ENCODE measurements at regions not wholly inside any gene's neighbourhood (a gene's known extent, or its start where the extent isn't known, plus 50 kb on each side); places are given as distances from the start of the nearest gene placed in this dataset.

DNA sequence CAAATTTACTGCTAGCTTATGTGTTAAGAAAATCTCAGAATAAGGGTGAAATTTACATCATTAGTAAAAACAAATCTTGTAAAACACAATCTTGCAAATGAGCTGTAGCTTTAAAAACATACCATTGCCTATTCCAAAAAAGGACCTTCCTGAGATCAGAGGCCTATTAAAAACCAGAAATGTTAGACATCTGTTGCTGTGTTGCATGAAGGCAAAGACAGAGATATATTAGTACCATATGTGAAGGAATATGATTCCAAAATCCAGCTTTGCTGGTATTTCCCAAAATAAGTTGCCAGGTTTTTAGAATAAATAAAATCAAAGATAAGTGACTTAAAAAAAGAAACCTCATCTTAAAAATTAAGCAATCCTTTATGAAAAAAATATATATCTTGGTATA is 504.1 kb upstream of the CDIN1 start:
- Histone ChIP-seq H3K4me3 (IDR thresholded peaks at IDR 0.05; ENCODE audit: insufficient read depth, low read depth, low read length) (no peak overlapping the region), H3K36me3 (ENCODE audit: insufficient read depth) (no peaks in the 10 kb centered on the region), H3K27ac (no peak overlapping the region), H3K79me2 (ENCODE audit: insufficient read depth, low read depth) (no peaks in the 10 kb centered on the region), H3K4me1 (ENCODE audit: low read depth, poor library complexity, severe bottlenecking) (no peaks in the 10 kb centered on the region), H3K27me3 (ENCODE audit: insufficient read depth, low read depth) (no peaks in the 10 kb centered on the region), H3K4me2 (no peak overlapping the region), H3K9ac (no peak overlapping the region), H4K20me1 (ENCODE audit: insufficient read depth) (no peaks in the 10 kb centered on the region), H2AFZ (ENCODE audit: low read depth) (no peak overlapping the region)
- TF ChIP-seq, protein P1, sequence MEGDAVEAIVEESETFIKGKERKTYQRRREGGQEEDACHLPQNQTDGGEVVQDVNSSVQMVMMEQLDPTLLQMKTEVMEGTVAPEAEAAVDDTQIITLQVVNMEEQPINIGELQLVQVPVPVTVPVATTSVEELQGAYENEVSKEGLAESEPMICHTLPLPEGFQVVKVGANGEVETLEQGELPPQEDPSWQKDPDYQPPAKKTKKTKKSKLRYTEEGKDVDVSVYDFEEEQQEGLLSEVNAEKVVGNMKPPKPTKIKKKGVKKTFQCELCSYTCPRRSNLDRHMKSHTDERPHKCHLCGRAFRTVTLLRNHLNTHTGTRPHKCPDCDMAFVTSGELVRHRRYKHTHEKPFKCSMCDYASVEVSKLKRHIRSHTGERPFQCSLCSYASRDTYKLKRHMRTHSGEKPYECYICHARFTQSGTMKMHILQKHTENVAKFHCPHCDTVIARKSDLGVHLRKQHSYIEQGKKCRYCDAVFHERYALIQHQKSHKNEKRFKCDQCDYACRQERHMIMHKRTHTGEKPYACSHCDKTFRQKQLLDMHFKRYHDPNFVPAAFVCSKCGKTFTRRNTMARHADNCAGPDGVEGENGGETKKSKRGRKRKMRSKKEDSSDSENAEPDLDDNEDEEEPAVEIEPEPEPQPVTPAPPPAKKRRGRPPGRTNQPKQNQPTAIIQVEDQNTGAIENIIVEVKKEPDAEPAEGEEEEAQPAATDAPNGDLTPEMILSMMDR (conservative IDR thresholded peaks at IDR 0.05; ENCODE audit: low read depth, low read length), result no peak

DNA sequence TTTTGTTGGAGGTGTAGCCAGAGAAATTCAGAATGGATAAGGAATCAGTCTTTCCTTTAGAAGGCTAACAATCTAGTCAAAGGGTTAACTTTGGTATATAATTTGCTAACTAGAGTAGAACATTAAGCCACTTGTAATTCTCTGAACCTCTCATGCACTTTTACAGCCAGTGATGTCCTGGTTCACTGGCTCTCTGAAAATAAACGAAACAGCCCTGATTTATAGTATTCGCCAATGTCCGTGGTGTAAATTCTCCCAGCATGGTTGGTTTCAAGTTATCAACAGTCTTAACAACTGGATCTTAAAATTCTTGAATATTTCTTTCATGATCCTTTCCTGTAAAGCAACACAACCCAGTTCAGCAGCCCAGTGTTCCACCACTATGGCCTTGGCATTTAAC is 500.4 kb upstream of the CDIN1 start:
- Histone ChIP-seq H2AFZ (ENCODE audit: low read depth) (no peak overlapping the region), H3K79me2 (ENCODE audit: insufficient read depth, low read depth) (no peaks in the 10 kb centered on the region), H3K4me1 (ENCODE audit: low read depth, poor library complexity, severe bottlenecking) (no peaks in the 10 kb centered on the region), H4K20me1 (ENCODE audit: insufficient read depth) (no peaks in the 10 kb centered on the region), H3K36me3 (ENCODE audit: insufficient read depth) (no peaks in the 10 kb centered on the region), H3K27ac (no peak overlapping the region), H3K27me3 (ENCODE audit: insufficient read depth, low read depth) (no peaks in the 10 kb centered on the region), H3K4me3 (IDR thresholded peaks at IDR 0.05; ENCODE audit: insufficient read depth, low read depth, low read length) (no peak overlapping the region), H3K9ac (no peak overlapping the region), H3K4me2 (no peak overlapping the region)
- TF ChIP-seq, protein P1 (conservative IDR thresholded peaks at IDR 0.05; ENCODE audit: low read depth, low read length), result no peak

DNA sequence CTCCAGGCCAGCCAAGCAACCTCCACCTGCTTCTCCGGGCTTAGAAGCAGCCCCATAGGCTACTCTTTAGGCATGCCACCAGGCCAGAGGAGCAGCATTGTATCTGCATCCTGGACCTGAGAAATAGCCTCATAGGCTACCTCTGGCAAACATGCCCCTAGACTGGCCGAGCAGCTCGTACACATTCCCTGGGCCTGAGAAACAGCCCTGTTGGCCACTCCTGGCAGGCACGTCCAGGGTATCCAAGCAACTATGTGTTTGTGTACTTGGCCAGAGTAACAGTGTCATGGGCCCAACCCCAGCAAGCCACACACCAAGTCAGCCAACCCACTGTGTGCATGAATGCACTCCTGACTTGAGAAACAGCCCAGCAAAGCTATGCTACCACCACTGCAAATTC is 498.7 kb upstream of the CDIN1 start:
- no peak overlapping the region for H3K27ac ChIP-seq
- H4K20me1 ChIP-seq (ENCODE audit: insufficient read depth), result no peaks in the 10 kb centered on the region
- H3K4me1 ChIP-seq (ENCODE audit: low read depth, poor library complexity, severe bottlenecking), result no peaks in the 10 kb centered on the region
- H3K79me2 ChIP-seq (ENCODE audit: insufficient read depth, low read depth), result no peaks in the 10 kb centered on the region
- H3K4me2 ChIP-seq, result no peak overlapping the region
- no peaks in the 10 kb centered on the region for H3K36me3 ChIP-seq (ENCODE audit: insufficient read depth)
- no peak overlapping the region for H3K4me3 ChIP-seq (IDR thresholded peaks at IDR 0.05; ENCODE audit: insufficient read depth, low read depth, low read length)
- H3K27me3 ChIP-seq (ENCODE audit: insufficient read depth, low read depth), result no peaks in the 10 kb centered on the region
- TF ChIP-seq, protein P1 (conservative IDR thresholded peaks at IDR 0.05; ENCODE audit: low read depth, low read length), result no peak
- no peak overlapping the region for H2AFZ ChIP-seq (ENCODE audit: low read depth)
- H3K9ac ChIP-seq, result no peak overlapping the region

DNA sequence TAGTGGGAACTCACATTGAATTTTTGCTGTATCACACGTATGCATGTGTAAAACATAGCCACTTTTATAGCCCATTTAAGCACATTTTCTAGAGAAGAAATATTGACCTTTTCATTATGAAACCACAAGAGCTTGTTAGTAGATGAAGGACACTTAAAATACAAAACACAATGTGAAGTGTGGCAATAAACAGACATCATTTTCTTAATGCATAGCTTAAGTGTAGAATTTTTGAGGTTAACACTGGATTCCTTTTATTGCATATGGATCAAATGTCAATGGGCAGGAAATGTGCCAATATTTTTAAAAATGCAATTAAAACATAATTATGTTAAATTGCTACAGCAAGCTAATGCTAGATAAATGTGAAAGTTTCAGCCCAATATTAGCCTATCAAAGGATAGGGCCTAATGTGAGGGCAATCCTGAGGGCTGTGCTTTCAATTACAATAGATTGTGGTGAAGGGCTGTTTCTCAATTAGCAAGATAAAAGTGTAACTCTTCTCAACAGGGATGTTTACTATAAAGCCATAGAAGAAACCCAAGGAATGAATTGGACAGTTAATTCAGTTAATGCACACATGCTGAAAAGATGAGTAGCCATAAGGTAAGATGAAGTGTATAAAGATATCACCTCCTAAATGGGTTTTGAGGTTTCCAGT is 489.0 kb upstream of the CDIN1 start:
- H3K27me3 ChIP-seq (ENCODE audit: insufficient read depth, low read depth), result no peaks in the 10 kb centered on the region
- no peaks in the 10 kb centered on the region for H3K4me1 ChIP-seq (ENCODE audit: low read depth, poor library complexity, severe bottlenecking)
- H3K79me2 ChIP-seq (ENCODE audit: insufficient read depth, low read depth), result no peaks in the 10 kb centered on the region
- H3K27ac ChIP-seq, result no peak overlapping the region
- H3K4me2 ChIP-seq, result no peak overlapping the region
- no peak overlapping the region for H3K9ac ChIP-seq
- no peak overlapping the region for H3K4me3 ChIP-seq (IDR thresholded peaks at IDR 0.05; ENCODE audit: insufficient read depth, low read depth, low read length)
- no peaks in the 10 kb centered on the region for H3K36me3 ChIP-seq (ENCODE audit: insufficient read depth)
- TF ChIP-seq, protein P1 (conservative IDR thresholded peaks at IDR 0.05; ENCODE audit: low read depth, low read length), result no peak
- no peak overlapping the region for H2AFZ ChIP-seq (ENCODE audit: low read depth)
- H4K20me1 ChIP-seq (ENCODE audit: insufficient read depth), result no peaks in the 10 kb centered on the region

Data from KMS-11 (cell line).